ENCODE measurements at regions not wholly inside any gene's neighbourhood (a gene's known extent, or its start where the extent isn't known, plus 50 kb on each side); places are given as distances from the start of the nearest gene placed in this dataset.

- 77 to 82% methylated on average over 2 of the region's 2 CpGs for WGBS, 2 donors
- intact Hi-C loops (cut with DNase I; ENCODE audit: low total_unique reads) = no loop called here
Measured at GRCh38 chr3:191557322-191557721, 96.4 kb downstream of the PYDC2 start.

GRCh38 chr3:191563722-191564121, 102.8 kb downstream of the PYDC2 start:
- H3K36me3 ChIP-seq (ENCODE audit: low read depth, missing control alignments) = no peaks in the 10 kb centered on the region
- DNase-seq = no peak
- TF ChIP-seq POLR2A (IDR thresholded peaks at IDR 0.05) (no peak), CTCF (IDR thresholded peaks at IDR 0.05) (no peak)
- intact Hi-C loops (cut with DNase I; ENCODE audit: low total_unique reads) = no loop called here
- H3K27me3 ChIP-seq = no peaks in the 10 kb centered on the region
- H3K9me3 ChIP-seq = no peaks in the 10 kb centered on the region
- H3K4me1 ChIP-seq = no peaks in the 10 kb centered on the region
- H3K27ac ChIP-seq = no peak overlapping the region
- 58 to 67% methylated on average over 7 of the region's 7 CpGs for WGBS, 2 donors
- H3K4me3 ChIP-seq = no peak overlapping the region

More at GRCh38 chr3:191557322-191557721, 96.4 kb downstream of the PYDC2 start:
- Histone ChIP-seq H3K9me3 (no peaks in the 10 kb centered on the region), H3K36me3 (ENCODE audit: low read depth, missing control alignments) (no peaks in the 10 kb centered on the region), H3K27ac (no peak overlapping the region), H3K4me3 (no peak overlapping the region), H3K27me3 (no peaks in the 10 kb centered on the region), H3K4me1 (no peaks in the 10 kb centered on the region)
- no peak for DNase-seq
- TF ChIP-seq CTCF (IDR thresholded peaks at IDR 0.05) (no peak), POLR2A (IDR thresholded peaks at IDR 0.05) (no peak)

- H3K4me1 ChIP-seq = no peaks in the 10 kb centered on the region
- WGBS, 2 donors = 78 to 86% methylated on average over 1 of the region's 1 CpG
- DNase-seq = no peak
- H3K27me3 ChIP-seq = no peaks in the 10 kb centered on the region
- no peak for TF ChIP-seq CTCF (IDR thresholded peaks at IDR 0.05)
- no peak for TF ChIP-seq POLR2A (IDR thresholded peaks at IDR 0.05)
- no peaks in the 10 kb centered on the region for H3K9me3 ChIP-seq
- no peak overlapping the region for H3K4me3 ChIP-seq
- intact Hi-C loops (cut with DNase I; ENCODE audit: low total_unique reads) = no loop called here
- H3K27ac ChIP-seq = no peak overlapping the region
- no peaks in the 10 kb centered on the region for H3K36me3 ChIP-seq (ENCODE audit: low read depth, missing control alignments)
Measured at GRCh38 chr3:191566469-191566868, 105.5 kb downstream of the PYDC2 start.

GRCh38 chr3:191568206-191568605, 107.2 kb downstream of the PYDC2 start:
- H3K9me3 ChIP-seq = no peaks in the 10 kb centered on the region
- no peak overlapping the region for H3K4me3 ChIP-seq
- no peaks in the 10 kb centered on the region for H3K27me3 ChIP-seq
- no peak overlapping the region for H3K27ac ChIP-seq
- TF ChIP-seq CTCF (IDR thresholded peaks at IDR 0.05) = no peak
- no peak for TF ChIP-seq POLR2A (IDR thresholded peaks at IDR 0.05)
- H3K36me3 ChIP-seq (ENCODE audit: low read depth, missing control alignments) = no peaks in the 10 kb centered on the region
- no peak for DNase-seq
- intact Hi-C loops (cut with DNase I; ENCODE audit: low total_unique reads) = no loop called here
- no peaks in the 10 kb centered on the region for H3K4me1 ChIP-seq
- WGBS, 2 donors = 73 to 74% methylated on average over 7 of the region's 7 CpGs

- Histone ChIP-seq H3K27ac (no peak overlapping the region), H3K27me3 (no peaks in the 10 kb centered on the region), H3K4me1 (no peaks in the 10 kb centered on the region), H3K4me3 (no peak overlapping the region), H3K9me3 (no peaks in the 10 kb centered on the region), H3K36me3 (ENCODE audit: low read depth, missing control alignments) (no peaks in the 10 kb centered on the region)
- intact Hi-C loops (cut with DNase I; ENCODE audit: low total_unique reads) = no loop called here
- WGBS, 2 donors = 86 to 93% methylated on average over 1 of the region's 1 CpG
- no peak for DNase-seq
- TF ChIP-seq POLR2A (IDR thresholded peaks at IDR 0.05) (no peak), CTCF (IDR thresholded peaks at IDR 0.05) (no peak)
Measured at GRCh38 chr3:191592105-191592504, 131.1 kb downstream of the PYDC2 start.
